Parathyroid adenoma (tissue), 2 donors: ENCODE measurements at regions not wholly inside any gene's neighbourhood (a gene's known extent, or its start where the extent isn't known, plus 50 kb on each side); places are given as distances from the start of the nearest gene placed in this dataset.

Experiments used
- H2AFZ ChIP-seq: fragments of 300-600 bp; sonication (generic); one replicate; pipeline ENCODE4 v1.7.0; 2017; ENCODE audit warnings: antibody characterized with exemption, mild to moderate bottlenecking
- H3K27ac ChIP-seq: fragments of 300-600 bp; sonication (generic); one replicate; pipeline ENCODE4 v1.7.0; 2017
- H3K27me3 ChIP-seq: fragments of 300-600 bp; sonication (generic); one replicate; pipeline ENCODE4 v1.7.0; 2017; ENCODE audit warnings: low read length; ENCODE audit not compliant: control insufficient read depth, insufficient read depth
- H3K36me3 ChIP-seq: fragments of 300-600 bp; sonication (generic); one replicate; pipeline ENCODE4 v1.7.0; 2017; ENCODE audit warnings: low read length; ENCODE audit not compliant: control insufficient read depth, insufficient read depth
- H3K4me1 ChIP-seq: fragments of 300-600 bp; sonication (generic); one replicate; pipeline ENCODE4 v1.7.0; 2017; ENCODE audit warnings: control low read depth
- H3K4me2 ChIP-seq: fragments of 300-600 bp; sonication (generic); one replicate; pipeline ENCODE4 v1.7.0; 2017; ENCODE audit warnings: low read length
- H3K4me3 ChIP-seq: fragments of 300-600 bp; sonication (generic); one replicate; pipeline ENCODE4 v1.7.0; 2017; ENCODE audit warnings: low read depth, low read length
- H3K79me2 ChIP-seq: fragments of 300-600 bp; sonication (generic); one replicate; pipeline ENCODE4 v1.7.0; 2017; ENCODE audit warnings: control low read depth
- H3K9ac ChIP-seq: fragments of 300-600 bp; sonication (generic); one replicate; pipeline ENCODE4 v1.7.0; 2017; ENCODE audit warnings: mild to moderate bottlenecking
- H3K9me3 ChIP-seq: fragments of 300-600 bp; sonication (generic); one replicate; pipeline ENCODE4 v1.7.0; 2017; ENCODE audit warnings: low read length; ENCODE audit not compliant: control insufficient read depth
- TF ChIP-seq, protein P1 (sequence below): fragments of 300-600 bp; sonication (generic); IDR thresholded peaks from one replicate; pipeline ENCODE4 v1.7.0; 2017; ENCODE audit warnings: antibody characterized with exemption, mild to moderate bottlenecking
- donor health status: primary hyperparathyroidism.

DNA sequence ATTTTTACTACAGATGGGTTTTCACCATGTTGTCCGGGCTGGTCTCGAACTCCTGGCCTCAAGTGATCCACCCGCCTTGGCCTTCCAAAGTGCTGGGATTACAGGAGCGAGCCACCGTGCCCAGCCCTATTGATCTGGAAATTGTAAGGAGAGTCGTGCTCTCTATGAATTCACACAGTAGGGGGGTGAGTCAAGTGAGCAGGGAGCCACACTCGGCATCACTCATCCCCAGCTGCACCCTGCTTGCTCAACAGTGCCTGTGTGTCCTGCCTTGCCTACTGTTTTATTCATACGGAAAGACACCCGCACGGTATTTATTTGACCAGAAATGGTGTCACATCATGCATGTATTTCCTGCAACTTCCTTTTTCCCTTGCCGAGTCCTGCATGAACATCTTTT lies 157.2 kb upstream of the FOXF1 start:
- H3K4me1 ChIP-seq: no peaks in the 10 kb centered on the region
- no peak overlapping the region for H3K27ac ChIP-seq
- H3K79me2 ChIP-seq: no peaks in the 10 kb centered on the region
- H3K9me3 ChIP-seq: no peaks in the 10 kb centered on the region
- TF ChIP-seq, protein P1, sequence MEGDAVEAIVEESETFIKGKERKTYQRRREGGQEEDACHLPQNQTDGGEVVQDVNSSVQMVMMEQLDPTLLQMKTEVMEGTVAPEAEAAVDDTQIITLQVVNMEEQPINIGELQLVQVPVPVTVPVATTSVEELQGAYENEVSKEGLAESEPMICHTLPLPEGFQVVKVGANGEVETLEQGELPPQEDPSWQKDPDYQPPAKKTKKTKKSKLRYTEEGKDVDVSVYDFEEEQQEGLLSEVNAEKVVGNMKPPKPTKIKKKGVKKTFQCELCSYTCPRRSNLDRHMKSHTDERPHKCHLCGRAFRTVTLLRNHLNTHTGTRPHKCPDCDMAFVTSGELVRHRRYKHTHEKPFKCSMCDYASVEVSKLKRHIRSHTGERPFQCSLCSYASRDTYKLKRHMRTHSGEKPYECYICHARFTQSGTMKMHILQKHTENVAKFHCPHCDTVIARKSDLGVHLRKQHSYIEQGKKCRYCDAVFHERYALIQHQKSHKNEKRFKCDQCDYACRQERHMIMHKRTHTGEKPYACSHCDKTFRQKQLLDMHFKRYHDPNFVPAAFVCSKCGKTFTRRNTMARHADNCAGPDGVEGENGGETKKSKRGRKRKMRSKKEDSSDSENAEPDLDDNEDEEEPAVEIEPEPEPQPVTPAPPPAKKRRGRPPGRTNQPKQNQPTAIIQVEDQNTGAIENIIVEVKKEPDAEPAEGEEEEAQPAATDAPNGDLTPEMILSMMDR: no peak
- no peak overlapping the region for H3K4me3 ChIP-seq
- no peak overlapping the region for H3K9ac ChIP-seq
- H3K4me2 ChIP-seq: no peak overlapping the region
- H3K36me3 ChIP-seq: no peaks in the 10 kb centered on the region
- H2AFZ ChIP-seq: no peak overlapping the region
- no peaks in the 10 kb centered on the region for H3K27me3 ChIP-seq

- no peaks in the 10 kb centered on the region for H3K4me1 ChIP-seq
- TF ChIP-seq, protein P1: no peak
- H3K27ac ChIP-seq: no peak overlapping the region
- no peaks in the 10 kb centered on the region for H3K27me3 ChIP-seq
- no peaks in the 10 kb centered on the region for H3K9me3 ChIP-seq
- H3K36me3 ChIP-seq: no peaks in the 10 kb centered on the region
- no peak overlapping the region for H3K4me3 ChIP-seq
- H3K4me2 ChIP-seq: no peak overlapping the region
- no peak overlapping the region for H2AFZ ChIP-seq
- H3K79me2 ChIP-seq: no peaks in the 10 kb centered on the region
- H3K9ac ChIP-seq: no peak overlapping the region
Measured at GRCh38 chr16:86353948-86354347, 156.4 kb upstream of the FOXF1 start.

DNA sequence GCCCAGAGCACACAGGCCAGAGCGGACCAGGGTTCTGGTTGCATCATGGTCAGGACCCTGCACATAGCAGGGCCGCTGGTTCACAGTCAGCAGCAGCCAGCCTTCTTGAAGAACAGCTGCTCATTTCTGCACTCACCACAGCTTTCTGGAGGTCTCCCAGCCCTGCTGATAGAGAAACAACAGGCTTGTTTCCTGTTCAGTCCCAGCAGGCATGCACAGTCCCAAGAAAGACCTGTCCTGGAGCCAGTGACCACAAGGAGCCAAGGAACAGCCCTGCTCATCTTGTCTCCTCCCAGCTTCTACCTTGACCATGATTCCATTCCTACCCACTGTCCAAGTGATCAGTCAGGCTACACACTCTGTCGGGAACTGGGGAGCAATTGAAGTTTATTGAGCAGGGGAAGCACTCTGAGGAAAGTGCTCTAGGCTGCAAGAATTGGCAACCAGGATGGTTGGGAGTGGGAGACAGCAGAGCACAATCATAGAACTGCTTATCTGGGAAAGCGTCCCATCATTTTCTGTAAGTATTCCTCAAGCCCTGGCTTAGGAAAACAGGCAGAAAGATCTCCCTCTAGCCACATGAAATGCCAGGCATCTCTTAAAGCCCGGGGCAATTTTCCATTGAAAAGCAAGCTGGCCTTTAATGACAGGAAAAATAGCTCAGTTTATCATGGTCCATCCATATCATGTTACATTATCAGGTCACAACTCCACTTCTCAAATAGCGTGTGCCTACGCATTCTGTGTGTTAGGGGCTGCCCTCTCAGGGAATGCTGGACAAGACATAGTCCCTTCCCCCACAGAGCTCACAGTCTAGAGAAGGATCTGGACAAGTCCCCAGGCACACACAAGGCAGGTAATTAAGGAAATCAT lies 155.4 kb upstream of the FOXF1 start:
- no peak overlapping the region for H3K9ac ChIP-seq
- no peaks in the 10 kb centered on the region for H3K9me3 ChIP-seq
- H3K4me2 ChIP-seq: no peak overlapping the region
- H3K4me3 ChIP-seq: no peak overlapping the region
- no peaks in the 10 kb centered on the region for H3K36me3 ChIP-seq
- H3K4me1 ChIP-seq: no peaks in the 10 kb centered on the region
- H3K27me3 ChIP-seq: no peaks in the 10 kb centered on the region
- no peaks in the 10 kb centered on the region for H3K79me2 ChIP-seq
- no peak overlapping the region for H2AFZ ChIP-seq
- TF ChIP-seq, protein P1: no peak
- no peak overlapping the region for H3K27ac ChIP-seq

DNA sequence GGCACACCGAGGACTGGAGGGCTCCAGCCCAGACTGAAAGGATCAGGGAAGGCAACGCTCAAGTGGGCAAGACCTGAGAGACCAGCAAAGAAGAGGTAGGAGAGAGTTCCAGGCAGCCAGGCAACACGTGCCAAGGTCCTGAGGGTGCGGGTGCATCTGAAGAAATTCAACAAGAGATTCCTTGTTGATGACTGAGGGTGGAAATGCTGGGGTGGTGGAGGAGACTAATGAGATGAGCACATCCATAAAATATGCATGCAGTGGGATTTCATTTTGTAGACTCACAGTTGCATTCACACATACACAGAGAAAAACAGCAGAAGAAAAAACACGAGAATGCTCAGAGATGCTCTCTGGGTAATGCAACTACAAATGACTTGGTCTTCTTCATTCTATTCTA lies 154.8 kb upstream of the FOXF1 start:
- no peaks in the 10 kb centered on the region for H3K79me2 ChIP-seq
- no peaks in the 10 kb centered on the region for H3K4me1 ChIP-seq
- TF ChIP-seq, protein P1: no peak
- no peak overlapping the region for H3K9ac ChIP-seq
- no peaks in the 10 kb centered on the region for H3K27me3 ChIP-seq
- no peak overlapping the region for H2AFZ ChIP-seq
- H3K36me3 ChIP-seq: no peaks in the 10 kb centered on the region
- no peak overlapping the region for H3K27ac ChIP-seq
- H3K4me3 ChIP-seq: no peak overlapping the region
- no peaks in the 10 kb centered on the region for H3K9me3 ChIP-seq
- H3K4me2 ChIP-seq: no peak overlapping the region

- Histone ChIP-seq H3K27me3 (no peaks in the 10 kb centered on the region), H3K9me3 (no peaks in the 10 kb centered on the region), H2AFZ (no peak overlapping the region), H3K36me3 (no peaks in the 10 kb centered on the region), H3K79me2 (no peaks in the 10 kb centered on the region), H3K27ac (no peak overlapping the region), H3K4me2 (no peak overlapping the region), H3K4me1 (no peaks in the 10 kb centered on the region), H3K4me3 (no peak overlapping the region), H3K9ac (no peak overlapping the region)
- TF ChIP-seq, protein P1: no peak
Measured at GRCh38 chr16:86355951-86356350, 154.4 kb upstream of the FOXF1 start.
